NCI-H226 (cell line): ENCODE measurements at regions not wholly inside any gene's neighbourhood (a gene's known extent, or its start where the extent isn't known, plus 50 kb on each side); places are given as distances from the start of the nearest gene placed in this dataset.
A peak's percentile ranks its signal among the peaks of the same experiment; 100 is the strongest.
"Not testable (repeated sequence)": the region's sequence is repeated elsewhere in the genome, so short reads cannot be mapped to it uniquely, and the experiment has no call there.

Source experiments
- DNase-seq: peaks from one replicate; pipeline ENCODE4 v3.0.0-alpha.2; 2015

DNA sequence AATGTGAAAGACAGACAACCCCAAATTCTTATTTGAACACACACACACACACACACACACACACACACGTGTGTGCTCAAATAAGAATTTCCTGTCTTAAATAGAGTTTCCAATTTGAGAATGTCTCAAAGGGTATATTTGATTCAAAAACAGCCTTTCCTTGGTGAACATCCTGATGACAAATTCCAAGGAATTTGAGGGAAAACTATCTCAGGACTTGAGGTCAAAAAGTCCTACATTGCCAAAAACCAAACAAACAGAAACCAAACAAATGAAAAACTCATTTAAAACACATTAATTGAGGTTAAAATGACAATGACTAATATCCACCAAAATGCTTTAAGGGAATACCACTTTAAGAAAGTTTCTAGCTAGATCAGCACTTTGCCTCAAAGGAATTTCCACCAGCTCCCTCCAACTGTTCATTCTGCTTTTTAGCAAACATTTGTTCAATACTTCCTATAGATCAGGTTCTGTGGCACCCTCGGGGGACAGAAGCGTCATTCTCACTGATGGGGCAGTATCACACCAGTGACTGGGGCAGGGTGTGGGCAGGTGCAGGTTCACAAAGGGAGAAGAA, 232.1 kb upstream of the TRIB2 start:
- DNase-seq = no peak

DNA sequence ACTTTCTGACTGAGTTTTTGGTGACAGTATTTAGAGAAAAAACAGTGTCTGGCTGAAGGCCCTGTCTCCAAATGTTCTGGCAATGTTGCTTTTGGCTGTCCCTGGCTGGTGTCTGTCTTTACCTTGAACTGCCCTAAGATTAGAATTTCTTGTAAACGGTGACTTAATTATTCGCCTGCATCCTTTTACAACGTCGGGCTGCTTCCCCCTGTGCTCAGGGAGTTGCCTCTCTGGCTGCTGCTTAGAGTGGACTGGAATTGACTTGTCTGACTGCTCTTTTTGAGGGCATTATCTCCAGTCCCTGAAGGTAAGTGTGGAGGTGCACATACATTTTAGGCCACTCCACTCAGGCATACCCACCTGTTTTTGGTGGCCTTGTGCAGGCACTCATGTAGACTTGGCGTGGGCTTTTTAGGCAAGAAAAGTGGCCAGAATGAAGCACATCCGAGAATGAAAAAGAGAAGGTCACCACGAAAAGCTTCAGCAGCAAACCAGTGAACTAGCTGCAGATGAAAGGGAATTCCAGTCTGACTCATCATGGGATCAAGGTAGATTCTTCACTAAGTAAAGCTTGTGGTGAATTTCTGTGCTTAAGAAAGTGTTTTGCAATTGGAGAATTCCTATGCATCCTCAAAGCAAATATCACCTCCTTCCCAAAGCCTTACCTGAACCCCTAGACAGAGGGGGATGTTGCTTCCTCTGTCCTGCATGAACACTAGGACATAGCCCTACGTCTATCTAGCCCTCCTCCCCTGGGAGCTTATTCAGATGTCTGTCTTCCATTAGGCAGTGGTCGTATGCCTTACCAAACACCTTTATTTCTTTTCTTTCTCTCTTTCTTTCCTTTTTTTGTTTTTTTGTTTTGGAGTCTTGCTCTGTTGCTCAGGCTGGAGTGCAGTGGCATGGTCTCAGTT, 230.3 kb upstream of the TRIB2 start:
- peak; percentile 54 for DNase-seq

DNA sequence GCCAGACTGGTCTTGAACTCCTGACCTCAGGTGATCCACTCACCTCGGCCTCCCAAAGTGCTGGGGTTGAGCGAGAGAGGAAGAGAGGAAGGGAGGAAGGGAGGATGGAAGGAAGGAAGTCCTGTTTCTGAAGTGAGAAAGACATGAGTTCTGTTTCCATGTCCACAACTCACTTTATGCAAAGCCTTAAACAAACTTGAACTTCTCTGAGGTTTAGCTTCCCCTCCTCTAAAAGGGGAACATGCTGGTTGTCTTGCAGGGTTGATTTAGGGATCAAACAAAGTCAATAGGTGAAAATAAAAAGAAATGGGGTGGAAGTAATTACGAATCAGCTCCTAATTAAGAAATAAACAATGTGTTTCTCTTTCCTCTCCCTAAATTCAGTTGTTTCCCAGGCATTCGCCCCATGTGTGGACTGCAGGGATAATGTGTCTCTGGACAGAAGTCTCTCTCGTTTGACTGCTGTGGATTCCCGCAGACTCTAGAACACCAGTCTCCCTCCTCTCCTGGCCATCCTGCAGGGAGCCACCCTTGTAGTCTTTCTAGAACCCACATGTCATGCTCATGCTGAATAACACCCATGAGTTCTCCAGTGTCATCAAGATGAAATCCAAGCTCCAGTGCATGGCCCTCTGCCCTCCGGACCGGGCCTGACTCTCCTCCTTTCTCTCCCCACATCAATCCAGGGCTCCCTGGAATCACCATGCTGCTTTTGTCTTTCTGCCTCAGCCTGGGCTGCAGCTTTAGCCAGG, 229.3 kb upstream of the TRIB2 start:
- no peak for DNase-seq

DNA sequence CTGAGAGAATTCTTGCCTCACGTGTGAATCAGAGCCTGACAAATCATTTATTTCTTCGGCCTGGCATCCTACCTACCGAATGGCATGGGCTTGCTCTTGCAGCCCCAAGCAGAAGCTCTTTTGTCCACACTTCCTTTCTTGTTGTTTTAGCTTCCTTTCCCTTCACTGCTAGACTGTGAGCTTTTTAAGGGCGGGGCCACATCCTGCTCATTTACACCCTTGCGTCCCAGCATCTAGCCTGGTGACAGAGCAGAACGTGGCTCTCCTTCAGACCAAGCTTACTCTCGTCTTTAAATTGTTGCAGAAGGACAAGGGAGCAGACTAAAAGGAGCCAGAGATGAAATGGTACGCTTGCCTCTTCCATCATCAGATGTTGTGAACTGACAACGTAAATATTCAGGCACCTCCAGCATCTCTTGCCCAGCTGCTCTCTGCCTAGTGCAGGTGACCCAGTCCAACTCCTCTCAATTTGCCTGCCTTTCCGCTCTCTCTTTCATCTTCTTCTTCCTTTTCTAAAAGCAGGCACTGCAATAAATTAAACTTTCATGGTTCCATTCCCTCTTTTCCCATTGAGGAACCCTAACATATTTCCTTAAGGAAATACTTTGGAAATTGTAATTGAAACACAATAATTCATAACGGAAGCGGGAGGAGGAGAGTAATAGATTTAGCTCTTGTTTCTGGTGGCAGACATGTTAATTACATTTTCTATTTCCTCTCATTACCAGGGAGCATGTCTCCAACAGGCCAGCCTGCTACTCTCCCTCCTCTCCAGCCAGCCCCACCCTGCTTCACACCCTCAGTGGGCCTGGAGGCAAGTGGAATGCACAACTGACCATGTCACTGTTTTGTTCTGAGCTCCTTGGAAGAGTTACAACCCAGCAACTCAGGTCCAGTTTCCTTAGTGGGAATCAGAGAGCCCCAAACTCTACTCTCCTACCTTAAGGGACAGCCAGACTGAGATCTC, 228.1 kb upstream of the TRIB2 start:
- DNase-seq = no peak

DNA sequence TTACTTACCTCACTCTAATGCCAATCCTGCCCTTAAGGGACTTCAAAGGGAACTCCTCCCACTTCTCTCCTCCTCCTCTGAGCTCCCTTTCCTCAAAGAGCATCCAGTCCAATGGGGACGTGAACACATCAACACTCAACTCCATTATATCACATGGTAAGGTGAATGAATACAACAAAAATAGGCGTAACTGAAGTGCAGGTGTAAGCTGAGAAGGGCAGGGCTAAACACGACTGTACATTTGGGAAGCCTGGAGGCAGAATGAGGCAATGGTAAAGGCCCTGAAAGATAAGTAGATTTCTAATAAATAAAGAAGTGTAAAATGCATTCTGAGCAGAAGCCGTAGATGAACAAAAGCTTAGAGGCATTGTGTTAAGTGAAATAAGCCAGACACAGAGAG, 226.1 kb upstream of the TRIB2 start:
- no peak for DNase-seq

DNA sequence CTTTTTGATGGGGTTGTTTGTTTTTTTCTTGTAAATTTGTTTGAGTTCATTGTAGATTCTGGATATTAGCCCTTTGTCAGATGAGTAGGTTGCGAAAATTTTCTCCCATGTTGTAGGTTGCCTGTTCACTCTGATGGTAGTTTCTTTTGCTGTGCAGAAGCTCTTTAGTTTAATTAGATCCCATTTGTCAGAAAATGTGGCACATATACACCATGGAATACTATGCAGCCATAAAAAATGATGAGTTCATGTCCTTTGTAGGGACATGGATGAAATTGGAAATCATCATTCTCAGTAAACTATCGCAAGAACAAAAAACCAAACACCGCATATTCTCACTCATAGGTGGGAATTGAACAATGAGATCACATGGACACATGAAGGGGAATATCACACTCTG, 224.4 kb upstream of the TRIB2 start:
- not testable (repeated sequence) for DNase-seq

DNA sequence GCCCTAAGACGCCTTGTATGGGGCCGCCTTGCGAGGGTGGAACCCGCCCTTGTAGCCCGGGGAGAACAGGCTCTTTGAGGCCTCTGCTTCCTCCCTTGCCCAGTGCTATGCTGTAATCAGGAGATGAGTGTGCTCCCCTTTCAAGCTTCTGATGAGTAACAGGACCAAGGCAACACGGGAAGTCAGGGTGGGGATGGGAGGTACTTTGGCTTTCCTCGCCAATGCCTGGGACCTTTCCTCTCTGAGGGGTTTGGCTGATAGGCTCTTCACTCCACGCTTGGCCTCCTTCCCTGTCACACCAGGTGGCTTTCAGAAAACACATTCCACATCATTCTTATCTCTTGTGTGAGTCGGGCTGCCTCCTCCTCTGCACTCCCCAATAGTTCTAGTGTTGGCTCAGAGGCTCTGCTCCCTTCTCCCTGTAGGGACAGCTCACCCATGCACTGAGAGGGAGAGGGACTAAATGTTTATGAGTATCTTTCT, 223.7 kb upstream of the TRIB2 start:
- DNase-seq = peak; percentile 99

DNA sequence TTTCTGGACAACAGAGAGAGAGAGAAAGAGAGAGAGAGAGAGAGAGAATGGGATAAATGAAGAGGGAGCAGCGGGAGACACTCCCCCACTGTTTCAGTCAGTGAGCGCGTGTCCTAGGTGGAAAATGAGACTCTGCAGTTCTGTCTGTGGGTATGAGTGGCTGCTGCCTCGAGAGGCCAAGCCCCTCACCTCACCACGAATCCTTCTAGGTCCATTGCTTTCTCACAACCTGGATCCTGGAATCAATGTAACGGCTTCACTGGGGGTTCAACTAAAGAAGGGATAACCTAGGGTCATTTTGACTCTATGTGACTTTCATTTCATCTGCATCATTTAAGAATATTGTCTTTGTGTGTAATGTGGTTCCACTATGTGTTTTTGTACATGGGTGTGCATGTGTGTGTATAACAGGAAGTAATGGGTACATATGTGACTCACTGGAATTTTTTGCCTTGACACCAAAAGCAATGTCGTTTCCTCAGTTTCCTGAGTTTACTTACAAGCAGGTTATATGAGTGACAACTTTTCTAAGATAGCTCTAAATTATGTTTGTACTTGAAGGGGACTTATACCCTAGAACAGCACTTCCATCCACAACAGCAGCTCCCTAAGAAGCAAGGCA, 221.4 kb upstream of the TRIB2 start:
- DNase-seq = no peak

DNA sequence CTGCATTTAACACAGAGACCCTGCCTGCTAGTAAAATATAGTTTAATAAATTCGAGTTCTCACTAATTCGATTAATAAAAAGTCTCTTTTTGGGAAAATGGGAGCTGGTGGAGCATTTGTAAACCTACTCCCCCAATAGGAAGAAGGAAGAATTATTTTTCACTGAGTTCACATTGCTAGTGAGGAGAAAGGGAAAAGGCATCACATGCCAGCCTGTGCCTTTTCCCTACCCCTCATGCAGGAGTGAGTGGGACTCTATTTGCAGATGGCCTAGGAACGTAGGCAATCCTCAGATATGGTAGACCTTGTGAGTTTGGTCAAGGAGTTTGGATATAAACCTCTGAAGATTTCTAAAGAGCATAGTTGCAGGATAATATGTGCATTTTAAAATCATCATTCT, 218.4 kb upstream of the TRIB2 start:
- DNase-seq = no peak

DNA sequence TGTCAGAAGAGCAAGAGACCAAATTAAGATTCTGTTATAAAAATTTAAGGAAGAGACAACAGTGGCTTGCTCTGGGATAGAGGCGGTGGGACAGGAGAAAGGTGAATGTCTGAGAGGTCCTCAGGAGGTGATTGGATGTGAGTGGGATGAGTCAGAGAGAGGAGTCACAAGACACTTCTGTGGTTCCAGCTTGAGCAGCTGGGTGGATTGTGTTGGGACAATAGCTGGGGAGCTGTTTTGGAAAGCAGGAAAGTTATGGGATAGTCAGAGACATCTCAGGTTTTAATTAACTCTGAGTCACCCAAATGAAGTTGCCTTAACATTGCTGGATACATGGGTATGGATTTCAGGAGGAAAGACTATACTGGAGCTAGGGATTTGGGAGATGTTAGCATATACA, 218.0 kb upstream of the TRIB2 start:
- no peak for DNase-seq

DNA sequence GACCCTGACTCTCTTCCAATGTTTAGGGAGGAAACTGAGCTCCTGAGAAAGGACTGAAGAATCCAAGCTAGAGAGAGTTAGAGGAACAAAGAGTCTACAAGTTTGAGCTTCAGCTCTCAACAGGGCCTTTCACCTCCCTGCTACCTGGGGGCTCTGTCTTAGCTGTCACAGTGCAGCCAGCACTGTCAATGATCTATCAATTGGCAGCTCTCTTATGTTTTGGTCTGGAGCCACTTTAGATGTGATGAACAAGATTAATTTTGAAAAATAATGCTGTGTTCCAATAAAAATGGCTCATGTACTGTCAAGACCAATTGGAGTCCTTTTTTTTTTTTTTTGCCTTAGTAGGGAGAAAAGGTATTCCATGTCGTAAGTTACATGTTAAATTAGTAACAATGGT, 215.8 kb upstream of the TRIB2 start:
- DNase-seq = no peak

DNA sequence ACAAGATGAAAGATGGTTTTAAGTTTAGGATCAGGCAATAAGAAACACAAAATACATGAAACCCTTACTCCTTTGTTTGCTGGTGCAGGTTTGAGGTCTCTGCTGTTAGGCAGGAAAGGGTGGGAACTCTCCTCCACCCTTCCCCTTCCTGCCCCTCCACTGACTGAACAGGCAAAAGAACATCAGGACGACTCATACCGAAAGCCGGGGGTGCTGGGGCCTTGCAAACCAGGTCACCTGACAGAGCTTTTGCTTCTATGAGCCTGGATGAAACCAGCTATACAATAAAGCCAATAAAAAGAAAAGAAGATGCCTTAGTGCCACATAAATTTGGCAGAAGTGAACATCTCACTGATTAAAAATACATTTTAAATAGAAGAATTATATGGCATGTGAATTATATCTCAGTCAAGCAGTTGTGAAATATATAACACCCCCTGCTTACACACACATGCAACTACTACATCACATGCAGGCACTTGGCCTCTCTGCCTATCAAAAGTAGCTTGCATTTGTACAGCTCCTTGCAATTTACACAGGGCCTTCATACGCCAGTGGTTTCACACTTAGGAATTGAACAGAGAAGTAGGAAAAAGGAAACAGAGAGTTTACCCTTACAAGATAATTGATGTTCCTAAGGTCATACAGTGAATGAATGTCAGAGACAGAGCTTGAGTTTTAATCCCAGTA, 215.1 kb upstream of the TRIB2 start:
- peak; percentile 48 for DNase-seq

DNA sequence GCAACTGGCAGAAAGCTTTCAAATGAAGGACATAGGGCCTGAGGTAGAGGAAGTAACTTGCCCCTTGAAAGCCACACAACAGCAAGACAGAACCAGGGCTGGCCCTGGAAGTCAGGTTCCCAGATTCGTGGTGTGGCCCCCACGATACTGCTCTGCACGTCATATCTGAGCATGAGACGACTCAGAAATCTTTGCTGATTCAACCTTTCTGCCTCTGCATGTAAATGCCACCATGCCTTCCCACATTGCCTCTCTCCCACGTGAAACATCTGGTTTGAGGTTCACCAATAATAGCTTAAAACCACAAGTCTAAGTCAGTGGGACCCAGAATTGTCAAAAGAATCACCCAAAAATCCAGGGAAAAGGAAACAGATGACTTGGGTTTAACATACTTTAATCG, 214.0 kb upstream of the TRIB2 start:
- no peak for DNase-seq

DNA sequence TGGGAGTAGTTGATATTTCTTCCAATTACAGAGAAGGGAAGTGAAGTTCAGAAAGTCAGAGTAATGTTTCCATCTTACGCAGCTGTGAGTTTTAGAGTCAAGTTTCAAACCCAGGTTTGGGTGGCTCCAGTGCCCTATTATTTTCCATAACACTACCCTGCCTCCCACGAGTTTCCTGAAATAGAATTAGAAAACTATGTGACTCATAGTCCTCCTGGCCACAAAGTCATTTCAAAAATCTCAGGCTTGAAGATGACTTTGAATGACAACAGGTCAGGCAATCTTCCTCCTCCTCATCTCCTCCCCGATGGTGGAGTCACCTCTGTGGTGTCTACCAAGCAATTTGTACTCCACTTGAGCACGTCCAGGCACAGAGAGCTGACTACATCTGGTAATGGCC, 212.3 kb upstream of the TRIB2 start:
- DNase-seq = no peak

DNA sequence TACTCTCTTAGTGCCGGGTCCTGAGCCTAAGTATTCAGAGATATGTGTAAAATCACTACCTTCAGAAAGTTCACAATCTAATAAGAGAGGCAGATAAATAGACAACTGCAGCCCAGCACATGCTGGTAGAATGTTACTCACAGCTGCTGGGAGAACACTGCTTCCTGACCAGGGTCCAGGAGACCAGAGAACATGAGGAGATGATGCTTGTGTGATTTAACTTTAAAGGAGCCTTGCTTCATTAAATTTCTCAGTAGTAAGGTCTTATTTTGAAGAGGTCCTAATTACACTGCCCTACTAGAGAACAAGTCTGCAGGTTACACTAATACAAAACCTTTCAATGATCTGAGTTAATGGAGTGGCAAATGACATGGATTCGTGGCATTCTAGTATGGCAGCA, 209.9 kb upstream of the TRIB2 start:
- peak; percentile 9 for DNase-seq

DNA sequence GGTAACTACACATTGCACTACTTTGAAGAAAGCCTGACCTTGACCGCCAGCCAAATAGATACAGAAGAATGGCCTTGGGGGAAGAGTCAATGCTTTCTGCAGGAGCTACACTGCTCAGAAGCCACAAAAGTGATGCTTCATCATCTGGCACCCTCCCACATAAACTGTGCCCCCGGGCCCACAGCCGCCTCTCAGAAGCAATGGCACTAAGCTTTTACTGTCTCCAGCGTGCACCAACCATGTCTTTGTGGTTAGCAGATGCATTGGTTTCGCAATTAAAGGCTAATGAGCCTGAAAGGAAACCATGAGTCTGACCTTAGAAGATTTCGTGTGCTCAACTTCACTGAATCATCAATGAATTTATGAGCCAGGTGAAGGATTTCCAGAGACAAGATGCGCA, 209.4 kb upstream of the TRIB2 start:
- peak; percentile 88 for DNase-seq

DNA sequence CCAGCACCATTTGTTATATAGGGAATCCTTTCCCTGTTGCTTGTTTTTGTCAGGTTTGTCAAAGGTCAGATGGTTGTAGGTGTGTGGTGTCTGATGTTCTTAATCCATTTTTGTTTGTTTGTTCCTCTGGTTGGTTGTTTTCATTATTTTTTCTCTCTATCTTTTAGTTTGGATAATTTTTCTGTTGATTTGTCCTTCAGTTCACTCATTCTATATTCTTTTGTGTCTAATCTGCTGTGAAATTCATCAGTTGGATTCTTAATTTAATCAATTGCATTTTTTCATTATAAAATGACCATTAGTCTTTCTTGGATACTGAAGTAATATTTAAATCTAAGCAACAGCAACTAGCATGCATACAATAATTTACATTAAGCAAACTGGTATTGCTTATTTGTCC, 206.7 kb upstream of the TRIB2 start:
- DNase-seq = no peak

DNA sequence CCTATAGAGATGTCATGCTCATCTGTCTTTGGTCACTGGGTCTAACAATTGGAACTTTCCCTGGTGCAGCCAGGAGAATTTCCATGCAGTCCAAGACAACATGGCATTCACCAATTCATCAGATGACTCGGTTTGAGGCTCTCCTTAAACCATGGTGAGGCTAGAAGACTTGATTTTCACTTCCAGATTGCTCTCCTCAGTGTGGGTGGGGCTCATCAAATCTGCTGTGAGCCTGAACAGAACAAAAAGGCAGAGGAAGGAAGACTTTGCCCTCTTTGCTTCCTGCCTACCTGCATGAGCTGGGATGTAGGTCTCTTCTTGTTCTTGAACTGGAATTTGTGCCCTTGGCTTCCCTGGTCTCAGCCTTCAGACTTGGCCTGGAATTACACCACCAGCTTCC, 203.4 kb upstream of the TRIB2 start:
- no peak for DNase-seq

DNA sequence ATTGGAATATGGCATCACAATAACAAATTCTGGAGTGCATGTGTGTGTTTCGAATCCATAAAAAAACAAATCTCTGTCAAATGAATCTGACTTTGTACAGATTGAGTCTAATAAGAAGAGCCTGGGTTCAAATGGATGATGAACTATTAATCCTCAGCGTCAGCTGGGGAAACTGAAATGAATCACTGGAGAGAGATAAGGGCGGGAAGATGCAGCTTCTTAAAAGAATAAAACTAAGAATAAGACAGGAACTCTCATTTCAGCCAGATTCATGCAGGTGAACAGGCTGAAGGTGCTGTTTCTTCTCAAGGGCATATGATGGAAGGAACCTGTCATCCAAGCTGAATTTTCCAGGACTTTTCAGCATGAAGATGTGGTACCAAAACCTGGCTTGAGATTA, 202.6 kb upstream of the TRIB2 start:
- no peak for DNase-seq

DNA sequence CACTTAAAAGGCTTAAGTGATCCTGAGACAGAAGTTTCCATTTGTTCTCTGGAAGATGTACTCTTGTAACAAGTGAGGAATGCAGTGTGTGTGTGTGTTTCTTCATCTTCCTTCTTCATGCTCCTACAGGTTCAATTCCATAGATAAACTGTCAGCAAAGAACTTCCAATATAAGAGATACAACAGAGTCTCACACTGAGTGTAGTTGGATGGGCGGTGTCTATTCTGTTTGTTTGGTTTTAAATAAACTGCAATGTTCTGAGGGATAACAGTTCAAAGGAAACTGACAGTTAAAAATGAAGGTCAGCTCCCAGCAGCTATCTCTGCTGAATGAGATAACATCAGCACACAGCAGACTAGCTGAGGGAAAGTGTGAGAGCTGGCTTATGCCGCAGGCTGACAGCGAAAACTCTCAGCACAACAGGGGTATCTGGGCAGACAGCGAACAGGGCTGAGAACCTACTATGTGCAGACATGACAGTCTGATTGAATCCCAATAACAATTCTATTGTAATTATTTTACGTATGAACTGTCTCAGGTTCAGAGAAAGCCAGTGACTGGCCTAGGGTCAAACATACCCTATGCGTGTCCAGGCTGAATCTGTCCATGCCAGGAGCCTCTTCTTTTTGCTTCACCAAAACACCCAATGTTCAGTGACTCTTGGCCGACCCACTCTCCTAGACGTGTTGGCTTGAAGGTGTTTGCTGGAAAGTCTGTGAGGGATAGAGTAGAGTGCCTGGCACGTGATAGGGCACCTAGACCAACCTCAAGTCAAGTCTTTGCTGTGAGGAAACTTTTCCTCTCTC, 201.9 kb upstream of the TRIB2 start:
- DNase-seq = no peak

DNA sequence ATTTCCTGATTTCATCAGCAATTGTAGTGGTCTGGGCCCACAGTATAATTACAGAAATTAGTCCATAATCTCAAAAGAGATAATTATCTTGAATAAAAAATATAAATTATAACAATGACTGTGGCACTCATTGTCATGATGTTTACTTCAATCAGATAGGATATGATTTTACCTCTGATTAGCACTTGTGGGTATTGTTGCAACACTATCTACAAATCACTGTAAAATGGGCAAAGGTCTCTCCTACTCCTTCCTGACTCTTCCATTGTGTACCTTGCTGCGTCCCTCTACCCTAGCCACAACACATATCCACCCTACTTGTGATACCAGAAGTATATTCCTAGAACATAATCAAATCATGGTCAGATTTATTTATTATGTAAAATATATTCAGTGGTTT, 200.9 kb upstream of the TRIB2 start:
- DNase-seq = no peak
